AG10803 (cell line): ENCODE measurements at regions not wholly inside any gene's neighbourhood (a gene's known extent, or its start where the extent isn't known, plus 50 kb on each side); places are given as distances from the start of the nearest gene placed in this dataset.
"Not testable (repeated sequence)": the region's sequence is repeated elsewhere in the genome, so short reads cannot be mapped to it uniquely, and the experiment has no call there.

Source experiments
- DNase-seq: peaks from one replicate; pipeline ENCODE4 v3.0.0; 2010; ENCODE audit warnings: low read depth
- H3K4me3 ChIP-seq: 2 replicates; pipeline ENCODE4 v1.5.1; 2011; ENCODE audit warnings: mild to moderate bottlenecking, low read length, control low read depth
- CTCF ChIP-seq: conservative IDR thresholded peaks from 2 replicates; pipeline ENCODE4 v1.5.1; 2011; ENCODE audit warnings: mild to moderate bottlenecking, low read length, control low read depth, inconsistent platforms

- no peak overlapping the region for H3K4me3 ChIP-seq
- DNase-seq: peak; percentile 51
Measured at GRCh38 chr1:209106237-209106741, 477.2 kb upstream of the CAMK1G start.

DNA sequence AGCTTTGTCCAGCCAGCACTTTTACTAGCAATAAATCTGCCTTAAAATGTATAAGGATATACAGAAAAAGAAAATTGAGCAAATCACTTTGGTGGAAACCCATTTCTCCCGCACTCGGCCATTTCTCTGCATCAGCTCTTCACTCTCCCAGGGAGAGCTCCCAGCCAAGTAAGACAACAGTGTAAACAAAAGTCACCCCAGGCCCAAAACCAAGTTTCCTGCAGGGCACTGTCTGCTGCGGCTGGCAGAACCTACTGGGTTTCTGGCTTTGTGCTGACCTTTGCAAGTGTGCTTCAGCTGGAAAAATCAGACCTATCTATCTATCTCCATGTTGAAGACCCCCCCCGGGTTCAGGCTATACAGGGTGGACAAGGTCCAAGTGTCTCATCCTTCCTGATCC is 476.7 kb upstream of the CAMK1G start:
- no peak for DNase-seq
- no peak for TF ChIP-seq CTCF
- H3K4me3 ChIP-seq: no peak overlapping the region

More at GRCh38 chr1:209106237-209106741, 477.2 kb upstream of the CAMK1G start:
- peak; percentile 35 for TF ChIP-seq CTCF

- no peak overlapping the region for H3K4me3 ChIP-seq
- TF ChIP-seq CTCF: no peak
- no peak for DNase-seq
Measured at GRCh38 chr1:209107535-209107934, 476.0 kb upstream of the CAMK1G start.

DNA sequence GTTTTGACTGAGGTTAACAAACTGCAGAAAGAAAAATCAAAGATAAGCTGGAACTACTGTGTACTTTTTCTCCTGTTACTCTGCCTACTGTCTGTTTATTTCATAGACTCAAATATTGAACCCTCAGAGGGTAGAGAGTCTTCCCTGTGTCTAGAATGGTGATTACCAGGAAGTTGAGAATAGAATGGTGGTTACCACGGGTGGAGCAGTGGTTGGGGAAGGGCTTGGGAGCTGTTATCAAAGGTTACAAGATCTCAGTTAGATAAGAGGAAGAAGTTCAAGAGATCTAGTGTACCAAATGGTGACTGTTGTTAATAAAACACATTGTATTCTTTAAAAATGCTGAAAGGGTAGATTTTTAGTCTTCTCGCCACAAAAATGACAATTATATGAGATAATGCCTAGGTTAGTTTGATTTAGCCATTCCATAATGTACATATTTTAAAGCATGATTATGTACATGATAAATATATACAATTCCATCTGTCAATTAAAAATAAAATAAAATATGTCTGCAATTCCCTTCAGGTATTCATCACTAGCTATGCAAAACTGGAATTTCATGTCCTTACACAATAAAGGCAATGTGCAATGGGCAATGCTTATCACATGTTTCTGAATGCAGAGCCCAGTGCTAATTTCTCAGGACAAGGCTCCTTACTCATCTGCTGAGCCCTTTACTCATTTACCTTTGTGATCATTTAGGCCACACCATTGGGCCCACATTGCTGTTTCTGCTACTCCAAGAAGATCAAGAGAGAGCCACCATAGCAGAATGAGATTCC is 474.3 kb upstream of the CAMK1G start:
- no peak overlapping the region for H3K4me3 ChIP-seq
- no peak for DNase-seq
- no peak for TF ChIP-seq CTCF

GRCh38 chr1:209113521-209113920 is 470.0 kb upstream of the CAMK1G start:
- no peak for DNase-seq
- no peak overlapping the region for H3K4me3 ChIP-seq
- no peak for TF ChIP-seq CTCF

- no peak for DNase-seq
- no peak overlapping the region for H3K4me3 ChIP-seq
- no peak for TF ChIP-seq CTCF
Measured at GRCh38 chr1:209116705-209117104, 466.8 kb upstream of the CAMK1G start.

DNA sequence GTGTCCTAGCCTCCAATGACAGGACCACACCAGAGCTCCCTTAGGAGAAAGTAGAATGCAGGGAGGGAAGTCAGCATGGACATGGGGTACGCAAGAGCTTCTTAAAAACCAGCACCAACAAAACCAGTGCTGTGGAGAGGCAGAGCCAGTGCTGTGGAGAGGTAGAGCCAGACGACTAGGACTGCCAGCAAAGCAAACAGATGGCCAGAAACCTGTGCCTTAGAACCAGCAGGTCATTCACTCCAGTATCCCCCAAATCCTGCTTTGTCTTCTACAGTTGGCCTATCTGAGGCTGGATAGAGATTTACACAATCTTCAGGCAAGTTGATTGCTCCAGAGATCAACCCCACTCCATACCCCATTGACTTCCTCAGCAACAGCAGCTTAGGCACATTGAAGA is 459.9 kb upstream of the CAMK1G start:
- no peak overlapping the region for H3K4me3 ChIP-seq
- DNase-seq: no peak
- TF ChIP-seq CTCF: no peak

- not testable (repeated sequence) for DNase-seq, H3K4me3 ChIP-seq
Measured at GRCh38 chr1:209129091-209129490, 454.4 kb upstream of the CAMK1G start.
